ENCODE measurements at regions not wholly inside any gene's neighbourhood (a gene's known extent, or its start where the extent isn't known, plus 50 kb on each side); places are given as distances from the start of the nearest gene placed in this dataset.

- DNase-seq (ENCODE audit: low read depth), result no peak
Observed at GRCh38 chr7:1364906-1365570, 94.2 kb downstream of the MICALL2 start.

GRCh38 chr7:1365846-1366245 lies 93.4 kb downstream of the MICALL2 start:
- DNase-seq (ENCODE audit: low read depth), result no peak
- in situ Hi-C loops (cut with HindIII; ENCODE audit: low sequenced_read_pairs), result no loop called here
- H3K4me3 ChIP-seq (ENCODE audit: low read depth, low read length), result no peak overlapping the region
- TF ChIP-seq CTCF (IDR thresholded peaks at IDR 0.05; ENCODE audit: low read depth, low read length, missing control alignments), result no peak

More at GRCh38 chr7:1364906-1365570, 94.2 kb downstream of the MICALL2 start:
- H3K4me3 ChIP-seq (ENCODE audit: low read depth, low read length), result no peak overlapping the region
- no peak for TF ChIP-seq CTCF (IDR thresholded peaks at IDR 0.05; ENCODE audit: low read depth, low read length, missing control alignments)
- in situ Hi-C loops (cut with HindIII; ENCODE audit: low sequenced_read_pairs), result no loop called here

- in situ Hi-C loops (cut with HindIII; ENCODE audit: low sequenced_read_pairs), result no loop called here
- no peak overlapping the region for H3K4me3 ChIP-seq (ENCODE audit: low read depth, low read length)
- no peak for TF ChIP-seq CTCF (IDR thresholded peaks at IDR 0.05; ENCODE audit: low read depth, low read length, missing control alignments)
- no peak for DNase-seq (ENCODE audit: low read depth)
Observed at GRCh38 chr7:1366801-1367405, 92.4 kb downstream of the MICALL2 start.

DNA sequence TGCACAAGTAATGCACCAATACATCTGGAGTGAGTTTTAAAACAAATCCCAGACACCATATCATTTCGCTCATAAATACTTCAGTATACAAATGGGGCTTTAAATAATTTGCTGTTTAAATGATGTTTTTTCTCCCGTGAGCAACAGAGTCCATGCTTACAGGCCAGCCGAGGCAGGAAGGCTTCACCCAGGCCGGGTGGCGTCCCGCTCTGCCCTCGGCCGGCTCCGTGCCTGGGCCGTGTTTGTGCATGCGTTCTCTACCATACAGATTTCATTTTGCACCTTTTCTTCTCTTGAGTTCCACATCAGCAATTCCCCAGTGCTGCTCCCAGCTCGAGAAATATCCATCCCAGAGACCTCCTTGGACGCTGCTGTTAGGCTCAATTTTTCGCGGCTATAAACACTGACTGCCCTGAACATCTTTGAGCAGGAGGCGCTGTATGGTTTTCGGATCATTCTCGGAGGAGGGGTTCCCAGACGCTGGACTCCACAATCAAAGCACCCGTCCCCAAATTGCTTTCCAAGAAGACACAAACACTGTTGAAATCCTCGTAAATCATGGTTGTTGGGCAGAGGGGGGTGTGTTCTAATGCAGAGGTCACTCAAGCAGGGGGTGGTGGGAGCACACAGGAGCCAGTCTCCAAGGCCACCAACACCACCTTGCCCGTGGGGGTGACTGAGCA lies 91.6 kb downstream of the MICALL2 start:
- in situ Hi-C loops (cut with HindIII; ENCODE audit: low sequenced_read_pairs), result no loop called here

GRCh38 chr7:1368184-1368681 lies 91.0 kb downstream of the MICALL2 start:
- in situ Hi-C loops (cut with HindIII; ENCODE audit: low sequenced_read_pairs), result no loop called here
- H3K4me3 ChIP-seq (ENCODE audit: low read depth, low read length), result no peak overlapping the region

More for the DNA sequence above, 91.6 kb downstream of the MICALL2 start:
- H3K4me3 ChIP-seq (ENCODE audit: low read depth, low read length), result no peak overlapping the region
- no peak for TF ChIP-seq CTCF (IDR thresholded peaks at IDR 0.05; ENCODE audit: low read depth, low read length, missing control alignments)
- DNase-seq (ENCODE audit: low read depth), result no peak

More at GRCh38 chr7:1368184-1368681, 91.0 kb downstream of the MICALL2 start:
- TF ChIP-seq CTCF (IDR thresholded peaks at IDR 0.05; ENCODE audit: low read depth, low read length, missing control alignments), result no peak
- DNase-seq (ENCODE audit: low read depth), result no peak
